PFSK-1 (cell line): ENCODE measurements at regions not wholly inside any gene's neighbourhood (a gene's known extent, or its start where the extent isn't known, plus 50 kb on each side); places are given as distances from the start of the nearest gene placed in this dataset.

Experiments
- FOXP2 ChIP-seq: optimal IDR thresholded peaks from 2 replicates; pipeline ENCODE3; 2011; ENCODE audit warnings: borderline replicate concordance, control low read depth, inconsistent platforms; ENCODE audit not compliant: insufficient read depth; ENCODE audit errors: extremely low read length, extremely low read depth
- POLR2AphosphoS5 ChIP-seq: IDR thresholded peaks from 2 replicates; pipeline ENCODE4 v1.6.1; 2012; ENCODE audit warnings: low read depth, mild to moderate bottlenecking, control low read depth, low read length, moderate library complexity
- REST ChIP-seq, 2 experiments: IDR thresholded peaks; 2 replicates each; pipeline versions ENCODE4 v1.6.1 to v1.8.0; 2011 to 2012; ENCODE audit warnings: low read depth in 2 of 2, low read length in 2 of 2, control low read depth in 1 of 2, inconsistent platforms in 1 of 2, mild to moderate bottlenecking in 1 of 2, moderate library complexity in 1 of 2; ENCODE audit not compliant: insufficient read depth in 1 of 2
- SIN3A ChIP-seq: IDR thresholded peaks from 2 replicates; pipeline ENCODE4 v1.6.1; 2012; ENCODE audit warnings: mild to moderate bottlenecking, low read length, moderate library complexity, borderline replicate concordance; ENCODE audit not compliant: insufficient read depth
- TAF1 ChIP-seq: IDR thresholded peaks from 2 replicates; pipeline ENCODE4 v1.6.1; 2012; ENCODE audit warnings: low read length, control low read depth, borderline replicate concordance; ENCODE audit not compliant: insufficient read depth

- no peak for TF ChIP-seq REST (IDR thresholded peaks at IDR 0.05; ENCODE audit: insufficient read depth in 1 of 2, low read depth in 2 of 2, low read length in 2 of 2)
- no peak for TF ChIP-seq TAF1
- no peak for TF ChIP-seq FOXP2
- TF ChIP-seq SIN3A, result no peak
- TF ChIP-seq POLR2AphosphoS5, result no peak
These were observed 53.4 kb downstream of the RPLP1 start for GRCh38 chr15:69505956-69506556.

DNA sequence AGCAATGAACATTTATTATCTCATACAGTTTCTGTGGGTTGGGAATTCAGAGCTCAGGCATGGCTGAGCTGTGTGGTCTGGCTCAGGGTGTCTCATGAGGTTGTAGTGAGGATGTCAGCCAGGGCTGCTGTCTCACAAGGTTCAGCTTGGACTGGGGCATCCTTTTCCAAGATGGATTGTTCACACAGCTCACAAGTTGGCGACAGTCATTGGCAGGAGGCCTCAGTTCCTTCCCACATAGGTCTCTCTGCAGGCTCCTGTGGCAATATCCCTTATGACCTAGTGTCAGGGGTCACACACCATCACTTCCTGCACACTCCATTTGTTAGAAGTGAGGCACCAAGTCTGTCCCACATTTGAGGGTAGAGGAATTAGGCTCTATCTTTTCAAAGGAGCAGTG lies 56.0 kb downstream of the RPLP1 start:
- TF ChIP-seq SIN3A, result no peak
- no peak for TF ChIP-seq FOXP2
- TF ChIP-seq REST (IDR thresholded peaks at IDR 0.05; ENCODE audit: insufficient read depth in 1 of 2, low read depth in 2 of 2, low read length in 2 of 2), result no peak
- no peak for TF ChIP-seq TAF1
- no peak for TF ChIP-seq POLR2AphosphoS5

DNA sequence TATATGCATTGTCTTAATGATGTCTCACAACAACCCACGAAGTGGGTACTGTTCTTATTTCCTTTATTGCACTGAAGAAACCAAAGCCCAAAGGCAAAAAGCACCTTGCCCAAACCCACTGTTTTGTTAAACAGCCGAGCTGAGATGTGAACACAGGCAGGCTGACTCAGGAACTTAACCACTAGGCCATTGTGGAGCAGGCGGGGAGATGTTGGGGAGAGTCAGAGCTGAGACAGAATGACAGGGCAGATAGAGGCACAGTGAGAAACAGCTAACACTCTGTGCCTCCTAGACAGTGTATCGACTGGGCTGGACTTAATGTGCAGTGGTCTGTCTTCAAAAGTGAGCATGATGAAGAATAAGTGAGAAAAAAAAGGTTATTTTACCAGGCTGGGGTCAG lies 56.5 kb downstream of the RPLP1 start:
- TF ChIP-seq SIN3A (no peak), FOXP2 (no peak), REST (IDR thresholded peaks at IDR 0.05; ENCODE audit: insufficient read depth in 1 of 2, low read depth in 2 of 2, low read length in 2 of 2) (no peak), TAF1 (no peak), POLR2AphosphoS5 (no peak)

- TF ChIP-seq SIN3A (no peak), TAF1 (no peak), FOXP2 (no peak), REST (IDR thresholded peaks at IDR 0.05; ENCODE audit: insufficient read depth in 1 of 2, low read depth in 2 of 2, low read length in 2 of 2) (no peak), POLR2AphosphoS5 (no peak)
These were observed 57.9 kb downstream of the RPLP1 start for GRCh38 chr15:69510556-69510955.

DNA sequence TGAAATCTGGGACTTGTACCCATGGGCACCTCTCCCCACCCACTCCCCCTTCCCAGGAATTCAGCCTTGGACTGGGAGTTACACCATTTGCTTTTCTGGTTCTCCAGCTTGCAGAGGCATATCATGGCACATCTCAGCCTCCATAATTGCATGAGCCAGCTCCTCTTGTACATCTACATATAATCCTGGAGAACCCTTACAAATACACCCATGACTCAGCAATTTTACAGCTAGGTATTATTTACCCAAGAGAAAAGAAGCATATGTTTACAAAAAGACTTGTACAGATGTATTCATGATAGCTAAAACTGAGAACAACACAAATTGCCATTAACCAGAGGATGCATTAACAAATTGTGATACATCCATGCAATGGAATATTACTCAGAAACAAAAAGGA lies 58.4 kb downstream of the RPLP1 start:
- no peak for TF ChIP-seq FOXP2
- no peak for TF ChIP-seq REST (IDR thresholded peaks at IDR 0.05; ENCODE audit: insufficient read depth in 1 of 2, low read depth in 2 of 2, low read length in 2 of 2)
- TF ChIP-seq TAF1, result no peak
